PC-9 (cell line): ENCODE measurements at regions not wholly inside any gene's neighbourhood (a gene's known extent, or its start where the extent isn't known, plus 50 kb on each side); places are given as distances from the start of the nearest gene placed in this dataset.

ENCODE experiments used
- EZH2 ChIP-seq: fragments of 200-600 bp; sonication (generic); IDR thresholded peaks from 2 replicates; pipeline ENCODE4 v1.8.0; 2017; ENCODE audit warnings: antibody characterized with exemption, low read depth
- TF ChIP-seq, protein P1 (sequence below): fragments of 200-600 bp; sonication (generic); conservative IDR thresholded peaks from 2 replicates; pipeline ENCODE4 v1.6.1; 2017; ENCODE audit warnings: mixed run types, antibody characterized with exemption, mild to moderate bottlenecking, moderate library complexity

DNA sequence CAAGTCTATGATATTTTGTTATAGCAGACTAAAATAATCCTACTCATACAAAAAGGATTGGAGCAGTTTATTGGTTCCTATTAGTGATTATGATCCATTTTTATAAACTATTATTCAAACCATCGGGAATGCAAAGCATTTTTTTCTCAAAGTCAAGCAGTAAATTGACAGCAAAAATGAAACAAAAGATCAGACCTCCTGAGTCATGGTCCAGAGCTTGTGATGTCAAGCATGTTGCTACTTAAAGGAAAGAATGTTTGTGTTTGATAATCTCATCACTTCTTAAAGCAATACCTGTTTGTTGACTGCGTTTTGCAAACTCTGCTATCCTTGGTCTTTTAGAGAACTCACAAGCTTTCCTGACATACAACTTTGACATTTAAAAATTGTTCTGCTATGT, 204.4 kb downstream of the SAMD5 start:
- TF ChIP-seq, protein P1, sequence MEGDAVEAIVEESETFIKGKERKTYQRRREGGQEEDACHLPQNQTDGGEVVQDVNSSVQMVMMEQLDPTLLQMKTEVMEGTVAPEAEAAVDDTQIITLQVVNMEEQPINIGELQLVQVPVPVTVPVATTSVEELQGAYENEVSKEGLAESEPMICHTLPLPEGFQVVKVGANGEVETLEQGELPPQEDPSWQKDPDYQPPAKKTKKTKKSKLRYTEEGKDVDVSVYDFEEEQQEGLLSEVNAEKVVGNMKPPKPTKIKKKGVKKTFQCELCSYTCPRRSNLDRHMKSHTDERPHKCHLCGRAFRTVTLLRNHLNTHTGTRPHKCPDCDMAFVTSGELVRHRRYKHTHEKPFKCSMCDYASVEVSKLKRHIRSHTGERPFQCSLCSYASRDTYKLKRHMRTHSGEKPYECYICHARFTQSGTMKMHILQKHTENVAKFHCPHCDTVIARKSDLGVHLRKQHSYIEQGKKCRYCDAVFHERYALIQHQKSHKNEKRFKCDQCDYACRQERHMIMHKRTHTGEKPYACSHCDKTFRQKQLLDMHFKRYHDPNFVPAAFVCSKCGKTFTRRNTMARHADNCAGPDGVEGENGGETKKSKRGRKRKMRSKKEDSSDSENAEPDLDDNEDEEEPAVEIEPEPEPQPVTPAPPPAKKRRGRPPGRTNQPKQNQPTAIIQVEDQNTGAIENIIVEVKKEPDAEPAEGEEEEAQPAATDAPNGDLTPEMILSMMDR: no peak
- TF ChIP-seq EZH2: no peak
